ENCODE measurements at regions not wholly inside any gene's neighbourhood (a gene's known extent, or its start where the extent isn't known, plus 50 kb on each side); places are given as distances from the start of the nearest gene placed in this dataset.

DNA sequence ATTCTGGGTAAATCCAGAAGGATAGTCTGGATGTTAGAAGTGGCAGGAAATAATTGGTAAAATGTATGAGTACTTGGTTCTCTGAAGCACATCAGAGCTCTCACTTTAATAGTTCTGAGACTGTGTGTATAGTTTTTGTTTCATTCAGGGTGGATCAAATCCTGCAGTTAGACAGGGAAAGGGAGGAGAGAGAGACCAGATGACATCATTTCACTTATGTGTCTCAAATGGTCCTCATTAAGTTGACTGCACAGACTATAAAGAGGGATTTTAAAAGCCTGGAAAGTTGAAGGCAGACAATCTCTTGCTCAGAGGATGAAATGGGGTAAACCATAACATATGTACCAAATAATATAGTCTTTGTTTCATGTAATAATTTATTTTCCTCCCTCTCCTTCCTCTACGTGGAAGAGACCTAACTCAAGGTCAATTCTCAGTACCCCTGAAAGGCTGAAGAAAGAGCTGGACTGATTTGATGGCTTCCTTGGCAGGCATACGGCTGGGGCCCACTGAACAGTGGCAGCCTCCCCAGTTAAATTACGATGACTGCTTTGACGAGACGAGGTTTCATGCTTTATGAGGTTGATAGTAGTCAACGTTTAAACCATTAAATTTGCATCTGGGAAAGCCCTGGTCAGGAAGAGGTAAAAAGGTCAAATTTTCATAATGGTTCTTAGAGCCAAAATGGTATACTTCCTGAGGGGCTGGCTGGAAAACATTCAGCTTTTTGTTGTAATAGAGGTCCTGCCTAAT lies 395.1 kb upstream of the RPS23 start (continued):
- TF ChIP-seq NR0B2 (CRISPR knock-in tag; IDR thresholded peaks at IDR 0.05) (no peak), SAP130 (CRISPR knock-in tag; IDR thresholded peaks at IDR 0.05; ENCODE audit: low read depth) (no peak), KIAA2018 (CRISPR knock-in tag; IDR thresholded peaks at IDR 0.05; ENCODE audit: borderline replicate concordance) (no peak), TIGD3 (CRISPR knock-in tag; IDR thresholded peaks at IDR 0.05; ENCODE audit: borderline replicate concordance) (no peak)
- TF ChIP-seq, protein P1, sequence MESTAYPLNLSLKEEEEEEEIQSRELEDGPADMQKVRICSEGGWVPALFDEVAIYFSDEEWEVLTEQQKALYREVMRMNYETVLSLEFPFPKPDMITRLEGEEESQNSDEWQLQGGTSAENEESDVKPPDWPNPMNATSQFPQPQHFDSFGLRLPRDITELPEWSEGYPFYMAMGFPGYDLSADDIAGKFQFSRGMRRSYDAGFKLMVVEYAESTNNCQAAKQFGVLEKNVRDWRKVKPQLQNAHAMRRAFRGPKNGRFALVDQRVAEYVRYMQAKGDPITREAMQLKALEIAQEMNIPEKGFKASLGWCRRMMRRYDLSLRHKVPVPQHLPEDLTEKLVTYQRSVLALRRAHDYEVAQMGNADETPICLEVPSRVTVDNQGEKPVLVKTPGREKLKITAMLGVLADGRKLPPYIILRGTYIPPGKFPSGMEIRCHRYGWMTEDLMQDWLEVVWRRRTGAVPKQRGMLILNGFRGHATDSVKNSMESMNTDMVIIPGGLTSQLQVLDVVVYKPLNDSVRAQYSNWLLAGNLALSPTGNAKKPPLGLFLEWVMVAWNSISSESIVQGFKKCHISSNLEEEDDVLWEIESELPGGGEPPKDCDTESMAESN (CRISPR knock-in tag; conservative IDR thresholded peaks at IDR 0.05): no peak

Measured in HepG2 (cell line).